ENCODE measurements at regions not wholly inside any gene's neighbourhood (a gene's known extent, or its start where the extent isn't known, plus 50 kb on each side); places are given as distances from the start of the nearest gene placed in this dataset.

DNA sequence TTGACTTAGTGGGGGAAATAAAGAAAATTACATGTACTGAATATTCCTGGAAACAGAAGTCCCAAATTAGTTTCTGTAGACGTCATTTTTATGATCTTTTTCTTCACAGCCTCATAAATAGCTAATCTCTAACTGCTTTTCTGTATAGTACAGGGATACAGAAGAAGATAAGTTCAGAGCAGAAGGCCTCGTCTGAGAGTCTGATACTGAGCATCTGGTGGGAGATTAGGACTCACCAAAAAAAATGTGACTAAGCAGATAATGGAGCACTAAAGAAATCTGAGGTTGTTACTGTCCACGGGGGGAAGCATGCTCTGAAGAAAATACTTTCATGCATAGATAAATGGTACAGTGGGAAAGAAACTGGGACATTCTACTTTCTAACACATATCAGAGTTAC is 115.3 kb upstream of the TRPC5 start:
- no peak for TF ChIP-seq POLR2A (IDR thresholded peaks at IDR 0.05)
- TF ChIP-seq, protein P1, sequence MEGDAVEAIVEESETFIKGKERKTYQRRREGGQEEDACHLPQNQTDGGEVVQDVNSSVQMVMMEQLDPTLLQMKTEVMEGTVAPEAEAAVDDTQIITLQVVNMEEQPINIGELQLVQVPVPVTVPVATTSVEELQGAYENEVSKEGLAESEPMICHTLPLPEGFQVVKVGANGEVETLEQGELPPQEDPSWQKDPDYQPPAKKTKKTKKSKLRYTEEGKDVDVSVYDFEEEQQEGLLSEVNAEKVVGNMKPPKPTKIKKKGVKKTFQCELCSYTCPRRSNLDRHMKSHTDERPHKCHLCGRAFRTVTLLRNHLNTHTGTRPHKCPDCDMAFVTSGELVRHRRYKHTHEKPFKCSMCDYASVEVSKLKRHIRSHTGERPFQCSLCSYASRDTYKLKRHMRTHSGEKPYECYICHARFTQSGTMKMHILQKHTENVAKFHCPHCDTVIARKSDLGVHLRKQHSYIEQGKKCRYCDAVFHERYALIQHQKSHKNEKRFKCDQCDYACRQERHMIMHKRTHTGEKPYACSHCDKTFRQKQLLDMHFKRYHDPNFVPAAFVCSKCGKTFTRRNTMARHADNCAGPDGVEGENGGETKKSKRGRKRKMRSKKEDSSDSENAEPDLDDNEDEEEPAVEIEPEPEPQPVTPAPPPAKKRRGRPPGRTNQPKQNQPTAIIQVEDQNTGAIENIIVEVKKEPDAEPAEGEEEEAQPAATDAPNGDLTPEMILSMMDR (IDR thresholded peaks at IDR 0.05) = no peak
